ENCODE measurements at regions not wholly inside any gene's neighbourhood (a gene's known extent, or its start where the extent isn't known, plus 50 kb on each side); places are given as distances from the start of the nearest gene placed in this dataset.

DNA sequence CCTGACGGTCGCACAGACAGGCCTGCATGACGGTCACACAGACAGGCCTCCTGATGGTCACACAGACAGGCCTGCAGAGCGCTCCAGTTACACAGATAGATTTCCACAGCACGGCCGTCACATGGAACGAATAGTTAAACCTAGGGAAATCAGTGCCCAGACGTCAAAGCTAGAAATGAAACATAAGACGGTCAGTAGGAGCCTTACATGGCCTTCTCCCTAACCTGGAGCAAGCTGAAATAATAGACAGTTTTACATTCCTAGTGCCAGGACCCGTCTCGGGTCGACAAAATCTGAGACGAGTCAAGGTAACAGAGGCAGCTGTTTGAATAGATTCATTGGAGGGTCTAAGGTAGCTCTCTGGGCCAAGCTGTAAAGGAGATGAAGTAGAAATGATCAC, 126.9 kb downstream of the MTNR1A start:
- H3K9ac ChIP-seq (ENCODE audit: control insufficient read depth, insufficient read depth, low read length): no peak overlapping the region
- H2AFZ ChIP-seq (ENCODE audit: control insufficient read depth, low read depth, low read length): no peak overlapping the region
- no peak overlapping the region for H3K4me3 ChIP-seq
- in situ Hi-C loops (cut with MboI): no loop called here
- H4K20me1 ChIP-seq (ENCODE audit: control insufficient read depth, insufficient read depth): no peaks in the 10 kb centered on the region
- ChIA-PET RAD21 (ENCODE audit: unreplicated experiment) (no interaction called here), CTCF (interaction anchor here (0.6 kb wide), 1 partner anchor 36 kb away, joined by 3 read pairs; no protein-coding TSS in a partner anchor), POLR2A (no interaction called here), SMC1A (ENCODE audit: uncharacterized antibody, unreplicated experiment) (no interaction called here)
- BruUV-seq (replicated peaks): no TSS peak
- no peaks in the 10 kb centered on the region for H3K4me1 ChIP-seq (ENCODE audit: control insufficient read depth, insufficient read depth, low read length)
- FAIRE-seq (no peak), ATAC-seq (no peak), DNase-seq (ENCODE audit: low read depth, low spot score) (no peak)
- H3K27me3 ChIP-seq (replicated peaks in 1 of 2; ENCODE audit: control insufficient read depth in 2 of 2, insufficient read depth in 2 of 2, low read length in 1 of 2): no peaks in the 10 kb centered on the region
- no peak overlapping the region for H3K27ac ChIP-seq (ENCODE audit: control insufficient read depth, insufficient read depth)
- 54% methylated on average over 13 of the region's 13 CpGs for WGBS (ENCODE audit: insufficient coverage, insufficient replicate concordance, low lambda C conversion rate, missing lambda C conversion rate)
- H3K79me2 ChIP-seq (ENCODE audit: control insufficient read depth, insufficient read depth, low read length): no peaks in the 10 kb centered on the region
- H3K4me2 ChIP-seq (ENCODE audit: control insufficient read depth, insufficient read depth): no peak overlapping the region
- TF ChIP-seq SRF (IDR thresholded peaks at IDR 0.05; ENCODE audit: low read depth in 2 of 2, low read length in 2 of 2) (no peak), ELK1 (IDR thresholded peaks at IDR 0.05; ENCODE audit: low read depth, low read length) (no peak), YY1 (IDR thresholded peaks at IDR 0.05; ENCODE audit: low read depth, low read length) (no peak), CHD1 (IDR thresholded peaks at IDR 0.05; ENCODE audit: low read depth, low read length) (no peak), SREBF1 (IDR thresholded peaks at IDR 0.05; ENCODE audit: low read length) (no peak), CREM (IDR thresholded peaks at IDR 0.05; ENCODE audit: low read depth) (no peak), MEF2A (IDR thresholded peaks at IDR 0.05; ENCODE audit: insufficient read depth, low read depth, low read length) (no peak), HDAC2 (IDR thresholded peaks at IDR 0.05) (no peak), POLR2A (IDR thresholded peaks at IDR 0.05; ENCODE audit: low read depth, low read length) (no peak), FOXK2 (IDR thresholded peaks at IDR 0.05) (no peak), RAD51 (IDR thresholded peaks at IDR 0.05) (no peak), NR2F1 (conservative IDR thresholded peaks at IDR 0.05) (no peak), WRNIP1 (IDR thresholded peaks at IDR 0.05; ENCODE audit: borderline replicate concordance, low read depth, low read length) (no peak), ZNF24 (IDR thresholded peaks at IDR 0.05) (no peak), NFIC (IDR thresholded peaks at IDR 0.05; ENCODE audit: low read depth, low read length) (no peak), EED (IDR thresholded peaks at IDR 0.05; ENCODE audit: low read depth) (no peak), BMI1 (IDR thresholded peaks at IDR 0.05; ENCODE audit: borderline replicate concordance) (no peak), SMAD1 (IDR thresholded peaks at IDR 0.05; ENCODE audit: low read depth, partially characterized antibody) (no peak)
- TF ChIP-seq, protein P1, sequence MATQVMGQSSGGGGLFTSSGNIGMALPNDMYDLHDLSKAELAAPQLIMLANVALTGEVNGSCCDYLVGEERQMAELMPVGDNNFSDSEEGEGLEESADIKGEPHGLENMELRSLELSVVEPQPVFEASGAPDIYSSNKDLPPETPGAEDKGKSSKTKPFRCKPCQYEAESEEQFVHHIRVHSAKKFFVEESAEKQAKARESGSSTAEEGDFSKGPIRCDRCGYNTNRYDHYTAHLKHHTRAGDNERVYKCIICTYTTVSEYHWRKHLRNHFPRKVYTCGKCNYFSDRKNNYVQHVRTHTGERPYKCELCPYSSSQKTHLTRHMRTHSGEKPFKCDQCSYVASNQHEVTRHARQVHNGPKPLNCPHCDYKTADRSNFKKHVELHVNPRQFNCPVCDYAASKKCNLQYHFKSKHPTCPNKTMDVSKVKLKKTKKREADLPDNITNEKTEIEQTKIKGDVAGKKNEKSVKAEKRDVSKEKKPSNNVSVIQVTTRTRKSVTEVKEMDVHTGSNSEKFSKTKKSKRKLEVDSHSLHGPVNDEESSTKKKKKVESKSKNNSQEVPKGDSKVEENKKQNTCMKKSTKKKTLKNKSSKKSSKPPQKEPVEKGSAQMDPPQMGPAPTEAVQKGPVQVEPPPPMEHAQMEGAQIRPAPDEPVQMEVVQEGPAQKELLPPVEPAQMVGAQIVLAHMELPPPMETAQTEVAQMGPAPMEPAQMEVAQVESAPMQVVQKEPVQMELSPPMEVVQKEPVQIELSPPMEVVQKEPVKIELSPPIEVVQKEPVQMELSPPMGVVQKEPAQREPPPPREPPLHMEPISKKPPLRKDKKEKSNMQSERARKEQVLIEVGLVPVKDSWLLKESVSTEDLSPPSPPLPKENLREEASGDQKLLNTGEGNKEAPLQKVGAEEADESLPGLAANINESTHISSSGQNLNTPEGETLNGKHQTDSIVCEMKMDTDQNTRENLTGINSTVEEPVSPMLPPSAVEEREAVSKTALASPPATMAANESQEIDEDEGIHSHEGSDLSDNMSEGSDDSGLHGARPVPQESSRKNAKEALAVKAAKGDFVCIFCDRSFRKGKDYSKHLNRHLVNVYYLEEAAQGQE (IDR thresholded peaks at IDR 0.05; ENCODE audit: low read depth, low read length): no peak
- intact Hi-C loops (cut with micrococcal nuclease; ENCODE audit: unreplicated experiment): no loop called here
- H3K36me3 ChIP-seq (ENCODE audit: control insufficient read depth in 2 of 2, insufficient read depth in 2 of 2, low read length in 1 of 2): no peaks in the 10 kb centered on the region
- H3K9me3 ChIP-seq (replicated peaks; ENCODE audit: control insufficient read depth, insufficient read depth, low read length): no peaks in the 10 kb centered on the region; the same call in 2 of the 3 replicates

All from GM12878 (cell line).